GM21737 (cell line): ENCODE measurements at regions not wholly inside any gene's neighbourhood (a gene's known extent, or its start where the extent isn't known, plus 50 kb on each side); places are given as distances from the start of the nearest gene placed in this dataset.
"Not testable (repeated sequence)": the region's sequence is repeated elsewhere in the genome, so short reads cannot be mapped to it uniquely, and the experiment has no call there.

ENCODE experiments used
- ATAC-seq: cut with Tn5 transposase; IDR thresholded peaks from one replicate; pipeline ENCODE4 v1.9.1; 2021; ENCODE audit warnings: mild to moderate bottlenecking, moderate library complexity; ENCODE audit not compliant: unreplicated experiment

DNA sequence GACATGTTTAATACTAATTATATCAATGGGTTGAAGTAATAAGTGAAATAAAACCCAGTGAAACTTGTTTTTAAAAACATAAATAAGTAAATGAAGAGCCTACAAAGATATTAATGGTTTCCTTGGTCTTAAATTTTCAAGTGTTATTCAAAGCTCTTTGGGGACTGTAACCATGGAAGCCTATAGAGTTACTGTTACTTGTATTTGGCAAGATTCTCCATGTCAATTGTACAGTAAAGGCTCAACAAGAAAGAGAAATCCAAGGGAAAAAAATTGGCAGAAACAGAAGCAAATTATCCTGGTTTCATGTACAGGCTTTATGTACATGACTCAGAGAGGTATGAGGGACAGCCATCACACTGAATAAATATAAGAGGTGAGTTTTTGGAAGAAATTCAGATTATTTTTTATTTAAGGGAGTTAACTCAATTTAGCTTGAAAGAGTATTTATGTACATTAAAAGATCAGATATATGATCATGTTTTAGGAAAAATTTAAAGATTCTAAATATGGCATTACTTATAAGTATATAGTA lies 151.1 kb upstream of the HMGA2 start:
- ATAC-seq = no peak

DNA sequence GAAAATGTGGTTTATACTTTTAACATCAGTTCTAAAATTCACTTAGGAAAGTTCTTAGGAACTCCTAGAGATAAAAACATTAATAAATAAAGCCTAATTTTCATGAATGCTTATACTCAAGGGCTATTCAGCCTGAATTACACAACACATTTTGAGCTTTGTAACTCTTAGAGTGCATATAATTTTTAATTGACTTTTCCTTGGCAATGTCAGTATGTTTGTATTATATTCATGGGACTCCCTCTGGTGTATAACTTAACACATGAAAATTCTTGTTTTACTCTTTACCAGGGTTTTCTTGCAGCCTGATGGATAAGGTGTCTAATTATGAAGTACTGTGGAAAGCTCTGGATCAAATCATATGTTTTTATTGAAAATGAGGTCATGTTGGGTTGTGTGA lies 150.6 kb upstream of the HMGA2 start:
- no peak for ATAC-seq

DNA sequence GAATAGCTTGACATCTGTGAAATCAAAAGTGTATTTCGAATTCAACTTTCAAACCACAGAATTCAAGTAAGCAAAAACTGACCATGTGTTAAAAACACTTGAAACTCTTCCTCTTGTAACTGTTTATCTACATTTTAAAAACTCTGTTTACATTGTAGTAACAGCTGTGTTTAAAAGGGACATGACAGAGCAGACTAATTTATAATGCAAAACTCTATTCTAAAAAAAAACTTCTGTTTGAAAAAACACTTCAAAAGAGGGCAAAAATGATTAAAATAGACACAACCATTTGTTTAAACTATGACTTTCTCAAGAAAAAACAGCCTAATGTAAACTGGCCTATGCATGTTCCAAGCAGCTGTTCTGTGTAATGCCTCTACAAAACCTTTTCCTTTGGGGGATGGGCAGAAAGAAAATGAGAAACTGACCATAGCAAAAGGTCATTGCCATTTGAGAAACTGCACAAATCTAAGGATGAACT lies 149.1 kb upstream of the HMGA2 start:
- ATAC-seq = no peak

DNA sequence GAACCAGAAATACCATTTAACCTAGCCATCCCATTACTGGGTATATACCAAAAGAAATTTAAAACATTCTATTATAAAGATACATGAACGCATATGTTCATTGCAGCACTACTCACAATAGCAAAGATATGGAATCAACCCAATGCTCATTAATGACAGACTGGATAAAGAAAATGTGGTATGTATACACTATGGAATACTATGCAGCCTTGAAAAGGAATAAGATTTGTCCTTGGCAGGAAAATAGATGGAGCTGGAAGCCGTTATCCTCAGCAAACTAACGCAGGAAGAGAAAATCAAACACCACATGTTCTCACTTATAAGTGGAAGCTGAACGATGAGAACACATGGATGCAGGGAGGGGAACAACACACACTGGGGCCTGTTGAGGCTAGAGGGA lies 146.1 kb upstream of the HMGA2 start:
- ATAC-seq = not testable (repeated sequence)

DNA sequence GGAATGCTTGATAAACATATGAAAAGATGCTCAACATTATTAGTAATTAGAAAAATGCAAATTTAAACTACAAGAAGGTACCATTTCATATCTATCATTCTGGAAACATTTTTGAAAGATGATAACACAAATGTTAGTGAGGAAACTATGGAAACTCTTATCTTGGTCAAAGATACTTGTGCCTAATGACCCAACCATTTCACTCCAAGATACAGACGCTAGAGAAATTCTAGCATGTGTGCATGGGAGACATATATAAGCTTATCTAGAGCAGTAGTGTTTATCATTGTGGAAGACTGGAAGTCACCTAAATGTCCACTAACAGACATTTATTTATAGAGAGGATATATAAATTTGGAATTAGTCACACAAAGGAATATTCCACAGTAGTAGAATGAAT lies 143.1 kb upstream of the HMGA2 start:
- no peak for ATAC-seq

DNA sequence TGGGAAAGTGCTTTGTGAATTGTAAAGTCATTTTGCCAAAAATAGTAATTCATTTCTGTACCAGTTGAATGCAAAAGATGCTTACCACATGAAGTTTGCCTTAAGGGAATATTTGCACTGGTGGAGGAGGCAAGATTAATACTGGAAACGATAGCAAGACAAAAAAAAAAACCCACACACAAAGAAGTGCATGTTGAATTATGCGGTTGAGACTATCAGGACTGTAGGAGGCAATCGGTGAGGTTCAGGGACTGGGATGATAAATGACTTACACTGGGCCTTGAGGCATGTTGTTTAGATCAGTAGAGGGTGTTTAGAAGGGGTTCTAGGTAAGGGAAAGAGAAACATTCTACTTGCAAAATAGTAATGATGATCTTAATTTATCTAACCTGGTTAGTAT lies 142.2 kb upstream of the HMGA2 start:
- no peak for ATAC-seq

DNA sequence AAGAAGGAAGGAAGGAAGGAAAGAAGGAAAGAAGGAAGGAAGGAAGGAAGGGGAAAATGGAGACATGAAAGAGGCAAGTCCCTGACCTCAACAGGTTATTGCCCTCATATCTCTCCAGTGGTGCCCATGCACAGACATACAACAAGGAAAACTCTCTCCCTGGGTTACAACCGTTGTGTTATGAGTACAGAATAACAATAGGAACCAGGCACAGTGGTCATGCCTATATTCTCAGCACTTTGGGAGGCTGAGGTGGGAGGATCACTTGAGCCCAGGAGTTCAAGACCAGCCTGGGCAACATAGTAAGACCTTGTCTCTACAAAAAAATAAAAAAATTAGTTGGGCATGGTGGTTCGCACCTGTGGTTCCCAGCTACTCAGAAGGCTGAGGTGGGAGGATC lies 139.4 kb upstream of the HMGA2 start:
- no peak for ATAC-seq

DNA sequence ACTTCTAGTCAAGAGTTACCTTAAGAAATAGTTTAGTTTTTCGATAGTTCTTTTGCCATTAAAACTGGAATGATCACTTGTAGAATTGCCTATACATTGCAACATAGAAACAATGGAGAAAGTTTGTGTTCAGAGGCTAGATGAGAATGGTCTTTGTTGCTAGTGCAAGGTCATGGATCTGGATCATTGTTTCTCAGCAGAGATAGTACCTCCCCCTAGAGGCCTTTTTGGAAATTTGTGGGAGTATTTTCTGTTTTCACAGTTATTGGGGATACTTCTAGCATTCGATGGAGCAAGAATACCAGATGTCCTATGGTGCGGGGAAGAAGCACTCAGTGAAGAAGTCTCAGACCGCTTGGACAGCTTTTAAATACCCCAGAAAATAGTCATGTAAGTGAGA lies 138.8 kb upstream of the HMGA2 start:
- no peak for ATAC-seq

DNA sequence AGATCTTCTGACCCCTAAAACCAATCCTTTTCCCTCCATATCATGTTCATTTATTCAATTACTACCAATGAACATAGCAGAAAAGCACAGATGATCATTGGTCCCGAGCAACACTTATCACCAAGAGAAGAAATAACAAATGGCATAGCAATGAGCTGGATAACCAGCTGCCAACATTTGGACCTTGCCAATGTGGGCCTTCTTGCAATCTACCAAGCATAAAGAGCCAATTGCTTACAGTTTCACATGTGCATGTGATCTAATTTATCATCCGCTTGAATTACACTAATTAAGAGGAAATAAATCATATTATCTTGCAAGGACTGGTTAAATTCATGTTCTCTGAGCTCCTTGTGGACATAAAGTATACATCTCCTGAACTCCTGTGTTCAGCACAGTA lies 134.8 kb upstream of the HMGA2 start:
- ATAC-seq = no peak

DNA sequence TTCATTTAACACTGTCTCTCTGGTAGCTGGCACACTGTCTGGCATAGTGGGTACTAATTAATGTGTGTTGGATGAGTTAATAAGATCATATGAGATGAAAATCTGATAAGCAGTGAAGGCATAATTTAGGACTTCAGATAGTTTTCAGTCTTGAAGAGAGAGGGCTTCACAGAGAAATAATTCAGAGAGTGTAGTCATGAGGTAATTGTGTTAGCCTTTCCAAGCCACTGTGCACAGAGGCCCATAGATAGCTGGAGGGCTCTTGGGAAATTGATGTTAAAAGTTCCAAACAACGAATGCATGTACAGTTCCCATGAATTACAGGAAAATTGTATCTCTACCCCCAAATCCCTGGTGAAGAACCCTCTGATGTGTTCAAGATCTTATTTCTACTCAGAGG lies 133.8 kb upstream of the HMGA2 start:
- no peak for ATAC-seq

DNA sequence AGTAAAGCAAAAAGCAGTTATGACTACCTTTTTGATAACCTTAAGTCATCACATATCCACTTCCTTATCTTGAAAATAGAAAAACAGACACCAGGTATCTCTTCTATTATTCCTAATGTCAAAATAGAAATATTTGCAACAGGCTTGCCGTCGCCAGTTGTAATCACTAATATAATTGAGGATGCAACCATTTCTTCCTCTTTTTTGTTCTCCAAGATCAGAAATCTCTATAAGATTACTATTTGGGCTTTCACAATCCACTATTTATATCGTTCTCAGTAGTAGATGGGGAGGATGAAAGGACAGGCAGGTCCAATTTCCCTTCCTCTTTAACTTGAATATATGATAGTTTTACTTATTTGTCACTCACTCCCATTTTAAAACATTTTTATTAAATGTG lies 130.2 kb upstream of the HMGA2 start:
- ATAC-seq = no peak

DNA sequence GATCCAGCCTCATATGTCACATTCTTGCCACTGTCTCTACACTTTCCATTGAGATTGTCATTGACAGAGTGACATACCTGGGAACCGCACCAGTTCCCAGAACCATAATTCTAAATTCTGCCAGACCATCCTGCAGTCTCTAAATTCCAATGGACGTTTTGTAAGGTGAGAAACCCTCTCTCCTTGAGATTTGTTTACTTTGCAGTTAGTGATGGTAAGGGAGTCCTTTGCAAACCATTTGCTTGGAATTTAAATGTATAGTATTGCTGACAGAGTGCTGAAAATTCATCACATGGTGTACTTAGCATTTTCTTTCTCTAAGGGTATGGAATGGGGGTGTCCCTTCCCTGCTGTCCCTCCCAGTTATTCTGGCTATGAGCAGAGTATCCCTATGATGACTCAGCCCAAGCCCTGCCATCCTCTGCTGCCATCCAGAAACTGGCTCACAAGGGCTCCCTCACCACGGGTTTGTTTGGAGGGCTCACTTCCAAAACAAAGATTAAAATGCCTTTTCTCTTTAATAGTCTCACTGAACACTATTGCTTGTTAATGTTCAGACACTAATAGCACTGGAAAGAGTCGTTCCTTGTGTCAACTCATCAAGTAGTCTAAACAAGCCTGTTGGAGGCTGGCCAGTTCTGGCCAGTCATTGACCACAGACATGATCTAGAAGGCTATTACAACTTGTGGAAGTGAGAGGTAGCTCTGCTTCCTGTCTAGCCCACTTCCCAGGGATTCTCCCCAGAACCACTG lies 129.0 kb upstream of the HMGA2 start:
- no peak for ATAC-seq

DNA sequence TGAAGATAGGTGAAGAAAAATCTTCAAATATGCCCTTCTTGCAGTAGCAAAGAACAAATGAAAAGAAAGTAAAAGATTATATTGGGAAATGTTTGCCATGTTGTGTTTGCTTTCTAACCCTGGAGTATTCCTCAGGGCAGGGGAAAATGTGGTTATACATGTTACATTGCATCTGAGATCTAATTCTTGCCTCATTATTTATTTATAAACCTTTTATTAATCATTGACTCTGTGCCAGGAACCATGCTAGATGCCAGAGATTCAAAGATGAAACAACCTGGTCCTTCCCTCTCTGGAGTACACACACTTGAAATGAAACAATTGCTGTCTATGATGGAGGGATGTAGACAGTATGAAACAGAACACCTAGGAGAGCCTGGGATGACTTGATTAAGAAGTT lies 128.1 kb upstream of the HMGA2 start:
- ATAC-seq = no peak

DNA sequence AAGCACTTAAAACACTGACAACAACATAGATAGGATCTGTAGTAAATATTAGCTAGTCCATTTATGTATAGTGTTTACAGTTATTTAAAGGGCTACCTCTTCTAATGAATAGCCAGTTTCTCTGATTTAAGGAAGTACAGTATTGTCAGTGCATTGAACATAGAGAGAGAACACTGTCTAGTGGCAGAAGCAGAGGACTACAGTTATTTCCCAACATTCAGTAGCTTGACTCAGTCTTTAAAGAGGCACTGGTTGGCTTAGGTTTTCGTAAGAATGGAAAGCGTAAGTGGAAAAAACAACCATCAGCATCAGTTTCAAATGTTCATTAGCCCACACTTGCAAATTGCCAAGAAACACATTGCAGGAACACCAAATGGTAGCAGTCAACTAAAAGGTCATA lies 125.0 kb upstream of the HMGA2 start:
- ATAC-seq = no peak

DNA sequence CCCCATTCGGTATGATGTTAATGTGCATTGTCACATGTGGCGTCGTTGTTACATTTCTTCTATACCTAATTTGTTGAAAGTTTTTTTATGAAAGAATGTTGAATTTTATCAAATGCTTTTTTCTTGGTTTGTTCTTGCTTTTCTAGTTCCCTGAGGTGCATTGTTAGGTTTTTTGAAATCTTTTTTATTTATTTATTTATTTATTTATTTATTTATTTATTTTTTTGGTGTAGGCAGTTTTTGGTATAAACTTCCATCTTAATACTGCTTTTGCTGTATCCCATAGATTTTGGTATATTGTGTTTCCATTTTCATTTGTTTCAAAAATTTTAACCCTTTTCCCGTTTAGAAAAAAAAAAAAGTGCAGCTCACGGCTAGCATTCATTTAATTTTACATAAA lies 121.1 kb upstream of the HMGA2 start:
- ATAC-seq = no peak

DNA sequence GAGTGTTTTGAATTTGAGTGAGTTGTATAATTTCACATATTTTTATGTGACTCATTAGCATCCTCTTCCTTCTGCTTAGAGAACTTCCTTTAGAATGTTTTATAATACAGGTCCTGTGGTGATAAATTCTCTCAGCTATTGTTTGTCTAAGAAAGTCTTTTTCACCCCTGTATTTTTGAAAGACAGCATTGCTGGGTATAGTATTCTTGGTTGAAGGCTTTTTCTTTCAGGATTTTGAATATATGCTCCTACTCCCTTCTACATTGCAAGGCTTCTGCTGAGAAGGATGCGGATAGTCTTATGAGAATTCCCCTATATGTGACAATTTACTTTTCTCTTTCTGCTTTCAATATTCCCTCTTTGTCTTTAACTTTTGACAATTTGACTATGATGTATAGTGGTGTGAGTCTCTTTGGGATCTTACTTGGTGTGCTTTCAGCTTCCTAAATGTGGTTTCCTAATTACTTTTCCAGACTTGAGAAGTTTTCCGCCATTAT lies 118.9 kb upstream of the HMGA2 start:
- no peak for ATAC-seq

DNA sequence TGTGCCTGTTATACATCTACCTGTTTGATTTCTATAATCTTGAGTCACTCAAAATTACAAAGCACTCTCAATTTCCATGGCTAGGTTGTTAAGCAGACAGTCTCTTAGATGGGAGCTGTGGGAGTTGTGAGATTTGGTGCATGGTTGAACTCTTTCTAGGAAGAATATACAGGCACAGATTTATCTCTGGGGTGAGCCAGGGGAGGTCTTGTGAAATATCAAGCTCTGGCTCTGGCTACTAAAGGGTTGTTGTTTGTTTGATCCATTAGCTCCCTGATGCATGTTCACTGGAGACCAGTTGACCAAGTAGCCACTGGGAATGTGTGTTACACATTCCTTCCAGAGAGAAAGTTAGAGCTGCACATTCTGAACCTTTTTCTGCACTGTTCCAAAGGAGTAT lies 117.2 kb upstream of the HMGA2 start:
- no peak for ATAC-seq

DNA sequence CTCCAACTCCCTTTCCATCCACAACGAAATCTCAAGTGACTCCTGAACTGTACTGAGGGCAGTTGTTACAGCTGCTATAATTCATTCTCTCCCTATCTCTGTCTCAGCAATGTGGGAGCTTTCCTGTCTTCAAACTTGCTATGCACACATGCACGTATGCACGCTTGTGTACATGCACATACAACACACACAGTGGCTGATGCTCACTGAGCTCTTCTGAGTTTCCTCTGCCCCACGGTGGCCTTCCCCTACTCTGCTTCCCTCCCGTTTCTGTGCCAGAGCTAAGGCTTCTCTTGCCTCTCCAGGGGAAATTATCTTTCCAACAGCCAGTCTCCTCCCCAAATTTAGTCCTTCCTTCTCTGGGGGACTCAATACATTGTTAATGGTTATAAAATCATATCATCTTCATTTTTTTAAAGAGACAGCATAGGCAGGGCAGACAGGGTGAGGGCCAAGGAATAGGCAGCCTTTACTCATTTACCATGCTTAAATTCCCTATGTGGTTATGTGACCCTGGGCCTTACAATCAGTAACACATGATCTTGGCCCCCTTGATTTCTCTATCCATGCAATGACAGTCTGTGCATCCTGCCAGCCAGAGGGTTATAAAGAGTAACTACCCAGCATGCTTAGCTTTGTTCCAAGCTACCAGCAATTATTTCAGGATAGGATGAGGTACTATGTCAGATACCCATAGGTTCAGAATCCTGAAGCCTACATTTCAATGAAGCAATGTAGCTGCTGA lies 111.9 kb upstream of the HMGA2 start:
- no peak for ATAC-seq

DNA sequence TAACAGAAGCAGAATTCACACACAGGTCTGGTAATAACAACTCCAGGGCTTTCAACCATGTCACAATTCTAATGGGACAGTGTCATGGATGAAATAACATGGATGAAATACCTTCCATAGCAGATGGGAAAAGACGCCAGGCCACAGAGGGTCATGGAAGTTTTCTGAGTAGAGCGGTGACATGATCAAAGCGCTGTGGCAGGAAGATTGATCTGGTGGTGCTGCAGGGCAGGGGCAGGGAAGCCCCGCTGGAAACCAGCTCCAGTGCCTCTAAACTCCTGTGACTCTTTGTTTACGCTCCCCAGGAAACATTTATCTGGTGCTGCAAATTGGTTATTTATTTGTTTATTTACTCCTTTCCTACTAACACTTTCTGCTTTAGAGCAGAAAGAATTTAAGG lies 108.3 kb upstream of the HMGA2 start:
- no peak for ATAC-seq

DNA sequence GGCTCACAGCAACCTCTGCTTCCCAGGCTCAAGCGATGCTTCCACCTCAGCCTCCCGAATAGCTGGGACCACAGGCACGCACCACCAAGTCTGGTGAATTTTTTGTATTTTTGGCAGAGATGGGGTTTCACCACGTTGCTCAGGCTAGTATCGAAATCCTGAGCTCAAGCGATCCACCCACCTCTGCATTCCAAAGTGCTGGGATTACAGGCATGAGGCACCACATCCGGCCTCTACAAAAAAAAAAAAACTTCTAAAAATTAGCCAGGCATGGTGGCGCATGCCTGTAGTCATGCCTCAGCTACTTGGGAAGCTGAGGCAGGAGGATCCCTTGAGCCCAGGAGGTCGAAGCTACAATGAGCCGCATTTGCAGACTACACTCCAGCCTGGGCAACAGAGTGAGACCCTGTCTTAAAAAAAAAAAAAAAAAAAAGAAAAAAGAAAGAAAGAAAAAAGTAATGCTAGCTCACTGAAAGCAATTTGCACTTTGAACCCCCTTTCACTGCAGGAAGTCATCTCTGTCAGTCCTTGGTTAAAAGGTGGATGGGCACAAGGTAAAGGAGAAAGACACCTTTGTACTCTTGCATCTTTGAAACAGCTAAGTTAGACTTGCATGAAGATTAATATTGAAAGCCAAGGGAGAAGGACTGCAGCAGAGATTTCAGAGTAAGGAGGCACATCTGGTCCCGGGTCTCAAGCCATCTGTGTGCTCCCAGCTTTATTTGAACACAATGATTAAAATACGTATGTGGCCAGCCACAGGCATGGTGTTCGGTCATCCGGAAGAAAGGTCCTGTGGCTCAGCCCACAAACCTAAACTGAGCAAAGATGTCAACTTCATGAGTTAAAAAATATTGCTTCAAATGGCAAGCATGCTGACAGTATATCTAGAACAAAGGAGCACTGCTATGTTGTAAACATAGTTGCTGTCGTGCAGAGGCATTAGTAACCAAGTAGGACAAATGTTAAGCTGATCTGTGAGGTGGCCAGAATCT lies 103.8 kb upstream of the HMGA2 start:
- no peak for ATAC-seq
